HCT116 (cell line): ENCODE measurements at regions not wholly inside any gene's neighbourhood (a gene's known extent, or its start where the extent isn't known, plus 50 kb on each side); places are given as distances from the start of the nearest gene placed in this dataset.

Source experiments
- ATAC-seq: fragments of 200-7000 bp; cut with Tn5 transposase; 2 replicates; pipeline ENCODE4 v1.9.1; 2020; ENCODE audit warnings: mild to moderate bottlenecking, moderate library complexity
- BruUV-seq: library from RNA; stranded (reverse); fragments of 400-500 nt; replicated peaks from 2 replicates; lab custom pipeline; 2021; lab: Mats Ljungman, UMichigan
- CTCF ChIA-PET: fragments of 300-600 bp; sonication (Branson Sonifier 250); formaldehyde crosslinking; loops from one replicate; lab custom pipeline; 2021; ENCODE audit warnings: antibody characterized with exemption; lab: Charles Lee
- POLR2A ChIA-PET: fragments of 300-600, 350-600 bp; sonication (Branson Sonifier 250); formaldehyde crosslinking; loops from one replicate; lab custom pipeline; 2021; ENCODE audit warnings: antibody characterized with exemption; lab: Charles Lee
- RAD21 ChIA-PET, 2 experiments: fragments of 300-600 bp; sonication (Branson Sonifier 250); formaldehyde crosslinking; loops; one replicate each; lab custom pipeline; 2023; ENCODE audit warnings: low total read pairs in 2 of 2; ENCODE audit not compliant: uncharacterized antibody in 2 of 2, unreplicated experiment in 2 of 2, low non-redundant PET in 1 of 2; lab: Charles Lee
- DNase-seq: peaks from one replicate; pipeline ENCODE4 v3.0.0-alpha.2; 2010; ENCODE audit warnings: low read depth, low spot score
- H2AFZ ChIP-seq: fragments of 200-600 bp; shearing (Covaris generic), sonication (generic); 2 replicates; pipeline ENCODE4 v1.6.1; 2017; ENCODE audit warnings: low read depth, mixed run types, mixed read lengths, antibody characterized with exemption, low read length; ENCODE audit not compliant: poor library complexity, severe bottlenecking
- H3K27ac ChIP-seq: 2 replicates; pipeline ENCODE4 v1.5.1; 2012; ENCODE audit warnings: low read depth, low read length
- H3K27me3 ChIP-seq: fragments of 200-600 bp; sonication (generic); 2 replicates; pipeline ENCODE4 v1.6.1; 2016; ENCODE audit warnings: mixed run types, low read length, mixed read lengths; ENCODE audit not compliant: insufficient read depth
- H3K36me3 ChIP-seq, 2 experiments: fragments of 200-500 bp in 1 of 2; fragments of 200-600 bp in 1 of 2; sonication (Bioruptor generic) in 1 of 2; sonication (generic) in 1 of 2; 2 replicates each; pipeline versions ENCODE4 v1.5.1 to v1.6.1; 2014 to 2016; ENCODE audit warnings: low read length in 2 of 2, inconsistent platforms in 1 of 2, mixed read lengths in 1 of 2, mixed run types in 1 of 2; ENCODE audit not compliant: insufficient read depth in 2 of 2, control insufficient read depth in 1 of 2
- H3K4me1 ChIP-seq, 2 experiments: fragments of 200-600 bp in 1 of 2; sonication (generic) in 1 of 2; 2 replicates each; pipeline versions ENCODE4 v1.5.1 to v1.6.1; 2012 to 2017; ENCODE audit warnings: low read length in 2 of 2, inconsistent platforms in 1 of 2, mild to moderate bottlenecking in 1 of 2, mixed read lengths in 1 of 2, mixed run types in 1 of 2, moderate library complexity in 1 of 2; ENCODE audit not compliant: insufficient read depth in 2 of 2, control insufficient read depth in 1 of 2
- H3K4me2 ChIP-seq: fragments of 200-600 bp; sonication (generic); 2 replicates; pipeline ENCODE4 v1.6.1; 2017; ENCODE audit warnings: mixed run types, low read length, mixed read lengths
- H3K4me3 ChIP-seq, 2 experiments: fragments of 200-600 bp in 1 of 2; sonication (generic) in 1 of 2; replicated peaks in 1 of 2; 2 replicates each; pipeline ENCODE4 v1.5.1; 2011 to 2016; ENCODE audit warnings: low read length in 2 of 2, control low read depth in 1 of 2, low read depth in 1 of 2, mild to moderate bottlenecking in 1 of 2, mixed read lengths in 1 of 2, mixed run types in 1 of 2
- H3K79me2 ChIP-seq: fragments of 200-600 bp; sonication (generic); 2 replicates; pipeline ENCODE4 v1.6.1; 2017; ENCODE audit warnings: mild to moderate bottlenecking, mixed run types, low read length, moderate library complexity, mixed read lengths; ENCODE audit not compliant: insufficient read depth
- H3K9ac ChIP-seq: fragments of 200-600 bp; sonication (generic); 2 replicates; pipeline ENCODE4 v1.6.1; 2016; ENCODE audit warnings: low read length, mixed read lengths
- H3K9me2 ChIP-seq: fragments of 200-600 bp; sonication (generic), shearing (Covaris generic); 2 replicates; pipeline ENCODE4 v1.6.1; 2017; ENCODE audit warnings: mixed run types, mild to moderate bottlenecking, moderate library complexity; ENCODE audit not compliant: insufficient read depth
- H3K9me3 ChIP-seq, 2 experiments: fragments of 200-500 bp in 1 of 2; fragments of 200-600 bp in 1 of 2; sonication (Bioruptor generic) in 1 of 2; sonication (generic) in 1 of 2; 2 replicates each; pipeline ENCODE4 v1.6.1; 2014 to 2017; ENCODE audit warnings: low read length in 2 of 2, mixed read lengths in 2 of 2, inconsistent platforms in 1 of 2, low read depth in 1 of 2, mild to moderate bottlenecking in 1 of 2, mixed run types in 1 of 2, moderate library complexity in 1 of 2; ENCODE audit not compliant: control insufficient read depth in 1 of 2, insufficient read depth in 1 of 2
- H4K20me1 ChIP-seq: fragments of 200-600 bp; sonication (generic), shearing (Covaris generic); 2 replicates; pipeline ENCODE4 v1.6.1; 2017; ENCODE audit warnings: mixed run types, mild to moderate bottlenecking, moderate library complexity; ENCODE audit not compliant: insufficient read depth
- CBX3 ChIP-seq: IDR thresholded peaks from 2 replicates; pipeline ENCODE4 v1.6.1; 2012; ENCODE audit warnings: low read depth
- CEBPB ChIP-seq: IDR thresholded peaks from 2 replicates; pipeline ENCODE4 v1.6.1; 2012; ENCODE audit warnings: low read depth
- ELF1 ChIP-seq: IDR thresholded peaks from 2 replicates; pipeline ENCODE4 v1.6.1; 2012; ENCODE audit warnings: low read depth, borderline replicate concordance
- EZH2 ChIP-seq: fragments of 200-600 bp; sonication (generic); IDR thresholded peaks from 2 replicates; pipeline ENCODE4 v1.6.1; 2017; ENCODE audit warnings: antibody characterized with exemption, mixed run types
- EZH2phosphoT487 ChIP-seq: fragments of 200-600 bp; IDR thresholded peaks from 2 replicates; pipeline ENCODE4 v1.6.1; 2018; ENCODE audit warnings: antibody characterized with exemption, borderline replicate concordance
- FOSL1 ChIP-seq: IDR thresholded peaks from 2 replicates; pipeline ENCODE4 v1.6.1; 2012; ENCODE audit warnings: low read depth
- JUND ChIP-seq: IDR thresholded peaks from 2 replicates; pipeline ENCODE4 v1.6.1; 2012
- SIN3A ChIP-seq: IDR thresholded peaks from 2 replicates; pipeline ENCODE4 v1.6.1; 2012; ENCODE audit warnings: low read depth
- TCF7L2 ChIP-seq: IDR thresholded peaks from 2 replicates; pipeline ENCODE4 v1.7.0; 2011; ENCODE audit warnings: borderline replicate concordance, inconsistent platforms; ENCODE audit not compliant: insufficient read depth, insufficient read length; ENCODE audit errors: extremely low read depth
- intact Hi-C: fragments of 100-400 bp; cut with micrococcal nuclease; formaldehyde crosslinking; loops from 2 replicates; pipeline ENCODE4 v1.10.0; 2022
- TF ChIP-seq, protein P1 (sequence below): IDR thresholded peaks from 2 replicates; pipeline ENCODE4 v1.6.1; 2012
- TF ChIP-seq, protein P2 (sequence below): IDR thresholded peaks from 2 replicates; pipeline ENCODE4 v1.6.1; 2012

DNA sequence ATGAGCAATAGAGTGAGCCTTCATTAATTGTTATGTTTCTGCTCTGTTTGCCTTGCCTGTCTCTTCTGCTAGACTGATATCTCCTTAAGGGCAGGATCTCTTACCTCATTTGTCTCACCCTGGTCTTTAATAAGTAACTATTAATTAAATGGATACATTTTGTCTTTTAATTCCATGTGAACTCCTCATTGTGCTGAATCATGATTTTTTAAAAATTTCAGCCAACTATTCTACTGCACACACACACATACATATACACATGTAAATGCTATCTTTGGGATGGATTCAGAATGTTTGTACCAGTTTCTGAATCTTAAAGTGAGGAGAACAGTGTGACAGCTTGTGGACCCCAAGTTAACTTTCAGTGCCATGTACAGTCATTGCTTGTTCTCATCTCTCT lies 731.1 kb upstream of the MAP3K7 start:
- Histone ChIP-seq H3K9ac (no peak overlapping the region), H3K4me3 (no peak overlapping the region), H3K27me3 (no peaks in the 10 kb centered on the region), H2AFZ (no peak overlapping the region), H3K9me3 (peaks cover 11 to 12% of the 10 kb centered on the region in 2 experiments; a peak in 2 of 4 replicates), H3K4me2 (no peak overlapping the region), H4K20me1 (no peaks in the 10 kb centered on the region; the same call in 1 of the 2 replicates), H3K27ac (no peak overlapping the region), H3K4me1 (no peaks in the 10 kb centered on the region), H3K36me3 (no peaks in the 10 kb centered on the region), H3K79me2 (no peaks in the 10 kb centered on the region), H3K9me2 (no peaks in the 10 kb centered on the region)
- ChIA-PET RAD21 (no interaction called here), POLR2A (no interaction called here), CTCF (no interaction called here)
- no peak for TF ChIP-seq EZH2phosphoT487
- TF ChIP-seq, protein P1, sequence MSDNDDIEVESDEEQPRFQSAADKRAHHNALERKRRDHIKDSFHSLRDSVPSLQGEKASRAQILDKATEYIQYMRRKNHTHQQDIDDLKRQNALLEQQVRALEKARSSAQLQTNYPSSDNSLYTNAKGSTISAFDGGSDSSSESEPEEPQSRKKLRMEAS, result no peak
- TF ChIP-seq, protein P2, sequence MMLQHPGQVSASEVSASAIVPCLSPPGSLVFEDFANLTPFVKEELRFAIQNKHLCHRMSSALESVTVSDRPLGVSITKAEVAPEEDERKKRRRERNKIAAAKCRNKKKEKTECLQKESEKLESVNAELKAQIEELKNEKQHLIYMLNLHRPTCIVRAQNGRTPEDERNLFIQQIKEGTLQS, result no peak
- no peak for TF ChIP-seq EZH2
- TF ChIP-seq CBX3, result no peak
- no peak for TF ChIP-seq ELF1
- intact Hi-C loops, result no loop called here
- DNase-seq (no peak), ATAC-seq (no peak)
- no TSS peak for BruUV-seq

DNA sequence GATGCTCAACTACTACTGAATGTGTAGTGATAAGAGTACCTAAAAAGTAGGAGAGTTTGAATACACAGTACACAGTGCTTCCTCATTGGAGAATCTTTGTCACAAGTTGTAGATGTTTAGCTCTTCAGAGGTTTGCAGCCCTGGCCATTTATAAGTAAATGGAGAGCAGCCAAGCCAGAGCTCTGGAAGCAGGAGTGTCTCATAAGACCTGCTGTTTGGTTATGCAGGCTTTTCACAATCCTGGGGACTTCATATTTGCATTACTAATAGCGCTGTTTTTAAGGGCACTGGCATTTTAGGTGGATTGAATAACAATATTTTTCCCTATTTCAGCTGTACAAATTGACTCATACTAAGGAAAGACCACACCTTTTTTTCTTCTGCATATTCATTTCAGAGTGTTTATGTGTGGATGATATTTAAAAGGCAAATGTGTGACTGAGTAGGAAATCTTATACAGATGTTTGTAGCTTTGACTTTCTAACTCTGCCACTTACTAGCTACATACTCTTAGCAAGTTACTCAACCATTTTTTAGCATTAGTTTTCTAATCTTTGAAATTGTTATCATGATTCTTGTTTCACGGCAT lies 730.5 kb upstream of the MAP3K7 start:
- ChIA-PET CTCF (no interaction called here), RAD21 (no interaction called here), POLR2A (no interaction called here)
- no peaks in the 10 kb centered on the region for H3K79me2 ChIP-seq
- no peaks in the 10 kb centered on the region; the same call in 1 of the 2 replicates for H4K20me1 ChIP-seq
- H2AFZ ChIP-seq, result no peak overlapping the region
- BruUV-seq, result no TSS peak
- no peak overlapping the region for H3K4me2 ChIP-seq
- TF ChIP-seq FOSL1, result no peak
- TF ChIP-seq CEBPB, result no peak
- TF ChIP-seq JUND, result no peak
- no peak for TF ChIP-seq SIN3A
- no peak for TF ChIP-seq TCF7L2
- intact Hi-C loops, result no loop called here
- H3K9me3 ChIP-seq, result peaks cover 11 to 12% of the 10 kb centered on the region in 2 experiments; a peak in 2 of 4 replicates
- DNase-seq (no peak), ATAC-seq (no peak)
- no peaks in the 10 kb centered on the region for H3K9me2 ChIP-seq
- H3K36me3 ChIP-seq, result no peaks in the 10 kb centered on the region
- H3K4me1 ChIP-seq, result no peaks in the 10 kb centered on the region
- H3K4me3 ChIP-seq, result no peak overlapping the region
- H3K9ac ChIP-seq, result no peak overlapping the region
- no peaks in the 10 kb centered on the region for H3K27me3 ChIP-seq
- H3K27ac ChIP-seq, result no peak overlapping the region
